ENCODE measurements at regions not wholly inside any gene's neighbourhood (a gene's known extent, or its start where the extent isn't known, plus 50 kb on each side); places are given as distances from the start of the nearest gene placed in this dataset.

DNA sequence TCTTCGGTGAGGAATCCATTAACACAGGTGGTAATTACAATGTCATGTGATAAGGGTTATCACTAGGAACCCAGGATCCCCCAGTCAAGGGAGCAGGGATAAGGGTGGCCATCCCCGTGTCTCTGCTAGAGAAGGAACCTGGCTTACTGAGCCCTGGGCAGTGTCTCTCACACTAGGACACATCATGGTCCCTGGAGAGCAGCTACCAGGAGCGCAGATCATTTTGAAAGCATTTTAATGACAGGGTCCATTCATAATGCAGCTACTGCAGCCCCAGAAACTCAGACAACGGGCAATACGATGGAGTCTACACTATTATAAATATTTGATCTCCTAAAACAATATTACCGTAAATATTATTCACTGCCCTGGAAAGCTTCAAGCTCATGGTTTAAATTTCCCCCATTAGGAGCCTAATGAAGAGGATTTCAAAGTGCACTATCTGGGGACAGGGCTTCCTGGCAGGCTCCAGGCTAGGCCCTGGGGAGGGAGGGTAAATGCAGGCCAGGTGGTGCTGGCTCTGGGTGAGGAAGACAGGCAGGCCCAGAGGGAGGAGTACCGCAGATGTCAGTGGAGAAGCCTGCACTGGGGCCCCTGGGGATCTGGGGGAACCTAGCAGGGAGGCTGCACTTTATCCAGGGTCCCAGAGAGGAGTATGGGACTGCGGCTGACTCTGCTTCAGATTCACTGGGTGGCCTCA is 52.6 kb upstream of the LOXL4 start:
- Histone ChIP-seq H3K79me1 (replicated peaks; ENCODE audit: low read length, poor library complexity, severe bottlenecking) (no peaks in the 10 kb centered on the region), H4K8ac (ENCODE audit: low read length) (no peak overlapping the region), H3K18ac (ENCODE audit: low read depth in 1 of 2, low read length in 2 of 2) (peak overlapping the region in 1 of 2 experiments; percentile 54), H3K4me1 (ENCODE audit: control insufficient read depth, insufficient read depth, low read depth, low read length) (peaks cover 4% of the 10 kb centered on the region), H2BK5ac (ENCODE audit: low read depth, low read length, poor library complexity, severe bottlenecking) (no peak overlapping the region), H2AK5ac (ENCODE audit: low read length, severe bottlenecking) (no peak overlapping the region), H4K91ac (ENCODE audit: low read length) (peak overlapping the region; percentile 57), H3K4me3 (ENCODE audit: insufficient read depth in 1 of 2, low read depth in 1 of 2, low read length in 2 of 2) (no peak overlapping the region), H2BK120ac (ENCODE audit: low read depth, low read length) (no peak overlapping the region), H3K4me2 (ENCODE audit: low read length, poor library complexity, severe bottlenecking) (no peak overlapping the region), H3K23ac (ENCODE audit: low read length in 2 of 2) (no peak overlapping the region), H2BK12ac (ENCODE audit: low read length in 2 of 2) (no peak overlapping the region), H2BK15ac (ENCODE audit: low read depth, poor library complexity, severe bottlenecking) (peak overlapping the region; percentile 15), H3K9ac (ENCODE audit: low read length) (no peak overlapping the region), H2AFZ (ENCODE audit: low read depth, low read length) (no peak overlapping the region), H3K27me3 (ENCODE audit: control insufficient read depth in 1 of 2, insufficient read depth in 1 of 2, low read length in 2 of 2) (no peaks in the 10 kb centered on the region), H3K4ac (ENCODE audit: low read depth in 1 of 2, low read length in 2 of 2) (peak overlapping the region in 1 of 2 experiments; percentile 60), H3K9me3 (ENCODE audit: control insufficient read depth, low read length) (no peaks in the 10 kb centered on the region), H3K27ac (ENCODE audit: low read length, poor library complexity, severe bottlenecking) (no peak overlapping the region), H3K14ac (ENCODE audit: low read length in 2 of 2) (no peak overlapping the region), H3K36me3 (ENCODE audit: control insufficient read depth in 1 of 2, insufficient read depth in 2 of 2, low read depth in 1 of 2, low read length in 2 of 2) (no peaks in the 10 kb centered on the region)
- DNase-seq = no peak
- WGBS = 81% methylated on average over 8 of the region's 8 CpGs

DNA sequence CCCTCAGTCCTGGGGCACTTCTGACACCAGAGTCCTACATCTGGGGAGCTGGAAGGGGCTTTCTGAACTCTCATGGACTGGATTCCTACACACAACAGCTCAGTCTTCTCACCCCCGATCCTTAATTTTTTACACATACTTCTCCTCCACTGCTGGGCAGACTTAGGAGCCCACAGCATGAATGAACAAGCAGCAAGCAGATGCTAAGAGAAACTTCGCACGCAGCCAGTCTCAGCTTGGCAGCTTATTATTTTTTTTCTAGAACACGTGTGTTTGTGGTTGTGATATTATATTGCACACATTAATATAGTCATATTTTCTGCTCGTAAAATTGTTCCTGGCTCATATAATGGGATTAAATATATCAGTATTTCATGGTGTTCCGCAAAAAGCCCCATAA is 50.9 kb upstream of the LOXL4 start:
- no peak overlapping the region for H3K4me2 ChIP-seq (ENCODE audit: low read length, poor library complexity, severe bottlenecking)
- H2AK5ac ChIP-seq (ENCODE audit: low read length, severe bottlenecking) = no peak overlapping the region
- peak overlapping the region; percentile 92 for H2BK15ac ChIP-seq (ENCODE audit: low read depth, poor library complexity, severe bottlenecking)
- H2BK12ac ChIP-seq (ENCODE audit: low read length in 2 of 2) = peak overlapping the region in 1 of 2 experiments; percentile 67
- no peaks in the 10 kb centered on the region for H3K9me3 ChIP-seq (ENCODE audit: control insufficient read depth, low read length)
- H3K14ac ChIP-seq (ENCODE audit: low read length in 2 of 2) = no peak overlapping the region
- no peak overlapping the region for H3K9ac ChIP-seq (ENCODE audit: low read length)
- 100% methylated on average over 4 of the region's 6 CpGs for WGBS
- H3K4me3 ChIP-seq (ENCODE audit: insufficient read depth in 1 of 2, low read depth in 1 of 2, low read length in 2 of 2) = no peak overlapping the region
- H2BK120ac ChIP-seq (ENCODE audit: low read depth, low read length) = no peak overlapping the region
- peak overlapping the region in 1 of 2 experiments; percentile 28 for H3K4ac ChIP-seq (ENCODE audit: low read depth in 1 of 2, low read length in 2 of 2)
- H3K27ac ChIP-seq (ENCODE audit: low read length, poor library complexity, severe bottlenecking) = no peak overlapping the region
- DNase-seq = no peak
- no peaks in the 10 kb centered on the region for H3K27me3 ChIP-seq (ENCODE audit: control insufficient read depth in 1 of 2, insufficient read depth in 1 of 2, low read length in 2 of 2)
- no peak overlapping the region for H2BK5ac ChIP-seq (ENCODE audit: low read depth, low read length, poor library complexity, severe bottlenecking)
- no peak overlapping the region for H4K91ac ChIP-seq (ENCODE audit: low read length)
- no peak overlapping the region for H2AFZ ChIP-seq (ENCODE audit: low read depth, low read length)
- H4K8ac ChIP-seq (ENCODE audit: low read length) = no peak overlapping the region
- H3K36me3 ChIP-seq (ENCODE audit: control insufficient read depth in 1 of 2, insufficient read depth in 2 of 2, low read depth in 1 of 2, low read length in 2 of 2) = no peaks in the 10 kb centered on the region
- no peaks in the 10 kb centered on the region for H3K79me1 ChIP-seq (replicated peaks; ENCODE audit: low read length, poor library complexity, severe bottlenecking)
- no peak overlapping the region for H3K23ac ChIP-seq (ENCODE audit: low read length in 2 of 2)
- H3K4me1 ChIP-seq (ENCODE audit: control insufficient read depth, insufficient read depth, low read depth, low read length) = peaks cover 4% of the 10 kb centered on the region
- peak overlapping the region in 1 of 2 experiments; percentile 52 for H3K18ac ChIP-seq (ENCODE audit: low read depth in 1 of 2, low read length in 2 of 2)
